NCI-H2227 (cell line): ENCODE measurements at regions not wholly inside any gene's neighbourhood (a gene's known extent, or its start where the extent isn't known, plus 50 kb on each side); places are given as distances from the start of the nearest gene placed in this dataset.

ENCODE experiments used
- DNase-seq: peaks from one replicate; lab custom pipeline; 2025; ENCODE audit not compliant: unreplicated experiment; lab: John Stamatoyannopoulos, UW

DNA sequence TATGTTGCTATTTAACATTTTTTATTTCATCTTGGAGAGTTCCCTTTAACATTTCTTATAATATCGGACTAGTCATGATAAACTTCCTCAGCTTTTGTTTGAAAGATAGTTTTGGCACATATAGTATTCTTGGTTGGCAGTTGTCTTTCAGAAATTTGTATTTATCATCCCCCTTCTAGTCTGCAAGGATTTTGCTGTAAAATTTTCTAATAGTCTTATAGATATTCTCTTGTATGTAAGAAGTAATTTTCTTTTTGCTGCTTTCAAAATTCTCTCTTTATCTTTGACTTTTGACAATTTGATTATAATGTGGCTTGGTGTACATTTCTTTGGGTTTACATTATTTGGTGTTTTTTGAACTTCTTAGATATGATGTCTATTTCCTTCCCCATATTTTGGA is 116.0 kb upstream of the AVPR1A start:
- no peak for DNase-seq

DNA sequence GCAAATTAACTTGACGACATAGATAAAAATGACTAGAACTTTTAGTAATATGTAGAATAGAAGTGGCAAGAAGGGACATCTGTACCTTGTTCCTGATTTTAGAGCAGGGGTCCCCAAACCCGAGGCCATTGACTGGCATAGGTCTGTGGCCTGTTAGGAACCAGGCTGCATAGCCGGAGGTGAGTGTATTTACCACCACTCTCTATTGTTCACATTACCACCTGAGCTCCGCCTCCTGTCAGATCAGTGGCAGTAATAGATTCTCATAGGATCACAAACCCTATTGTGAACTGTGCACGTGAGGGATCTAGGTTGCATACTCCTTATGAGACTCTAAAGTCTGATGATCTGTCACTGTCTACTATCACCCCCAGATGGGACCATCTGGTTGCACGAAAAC is 113.6 kb upstream of the AVPR1A start:
- no peak for DNase-seq

DNA sequence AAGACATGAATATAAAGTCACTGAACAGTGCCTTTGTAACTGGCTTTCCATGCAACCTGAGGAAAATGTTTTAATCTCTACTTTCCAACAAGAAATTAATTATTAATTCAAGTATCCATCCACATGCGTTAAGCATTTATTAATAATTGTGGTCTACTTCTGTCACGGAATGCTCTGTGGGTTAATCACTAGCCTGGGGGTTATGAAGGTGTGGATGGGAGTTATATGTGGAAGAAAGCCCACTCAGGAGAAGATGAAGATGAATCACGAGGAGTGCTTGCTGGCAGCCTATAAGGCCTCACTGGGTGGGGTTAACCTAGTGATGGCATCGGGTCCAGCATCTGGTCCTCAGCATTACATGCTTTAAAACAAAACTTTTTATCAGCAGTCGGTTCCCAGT is 99.5 kb upstream of the AVPR1A start:
- DNase-seq, result no peak

DNA sequence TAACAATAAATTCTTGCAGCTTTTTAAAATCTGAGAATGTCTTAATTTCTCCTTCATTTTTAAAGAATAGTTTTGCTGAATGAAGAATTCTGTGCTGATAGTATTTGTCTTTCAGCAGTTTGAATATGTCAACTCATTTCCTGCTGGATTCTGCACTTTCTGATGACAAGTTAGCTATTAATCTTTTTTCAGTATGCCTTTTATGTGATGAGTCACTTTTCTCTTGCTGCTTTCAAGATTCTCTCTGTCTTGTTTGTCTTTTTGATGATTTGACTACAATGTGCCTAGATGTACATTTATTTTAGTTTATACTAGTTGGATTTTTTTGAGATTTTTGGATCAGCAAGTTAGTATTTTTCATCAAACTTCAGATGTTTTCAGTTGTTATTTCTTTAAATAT is 87.9 kb upstream of the AVPR1A start:
- no peak for DNase-seq

DNA sequence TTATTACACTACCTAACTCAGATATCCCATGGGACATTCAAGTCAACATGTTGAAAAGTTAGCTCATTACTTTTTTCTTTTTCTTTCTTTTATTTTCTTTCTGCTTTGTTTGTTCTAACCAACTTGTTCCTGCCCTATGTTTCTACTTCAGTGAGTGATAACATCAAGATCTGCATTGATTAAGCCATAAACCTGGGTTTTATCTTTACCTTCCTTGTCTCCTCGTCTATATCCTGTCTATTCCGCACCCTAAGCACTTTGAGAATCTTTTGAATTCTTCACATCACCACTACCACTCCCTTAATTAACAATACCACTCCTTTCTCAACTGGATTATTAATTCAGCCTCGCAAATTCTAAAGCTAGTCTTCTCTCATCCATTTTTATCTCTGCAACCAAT is 81.9 kb upstream of the AVPR1A start:
- no peak for DNase-seq

DNA sequence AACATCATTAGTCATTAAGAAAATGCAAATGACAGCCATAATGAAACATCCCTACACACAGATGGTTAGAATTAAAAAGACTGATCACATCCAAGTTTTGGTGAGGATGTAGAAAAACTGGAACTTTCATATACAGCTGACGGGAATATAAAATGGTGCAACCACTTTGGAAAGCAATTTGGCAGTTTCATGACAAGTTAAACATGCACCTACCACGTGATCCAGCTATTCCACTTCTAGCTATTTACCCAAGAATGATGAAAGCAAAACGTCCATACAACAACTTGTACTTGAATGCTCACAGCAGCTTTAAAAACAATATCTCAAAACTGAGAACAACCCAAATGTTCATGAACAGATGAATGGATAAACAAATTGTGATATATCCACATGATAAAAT is 77.9 kb upstream of the AVPR1A start:
- no peak for DNase-seq

DNA sequence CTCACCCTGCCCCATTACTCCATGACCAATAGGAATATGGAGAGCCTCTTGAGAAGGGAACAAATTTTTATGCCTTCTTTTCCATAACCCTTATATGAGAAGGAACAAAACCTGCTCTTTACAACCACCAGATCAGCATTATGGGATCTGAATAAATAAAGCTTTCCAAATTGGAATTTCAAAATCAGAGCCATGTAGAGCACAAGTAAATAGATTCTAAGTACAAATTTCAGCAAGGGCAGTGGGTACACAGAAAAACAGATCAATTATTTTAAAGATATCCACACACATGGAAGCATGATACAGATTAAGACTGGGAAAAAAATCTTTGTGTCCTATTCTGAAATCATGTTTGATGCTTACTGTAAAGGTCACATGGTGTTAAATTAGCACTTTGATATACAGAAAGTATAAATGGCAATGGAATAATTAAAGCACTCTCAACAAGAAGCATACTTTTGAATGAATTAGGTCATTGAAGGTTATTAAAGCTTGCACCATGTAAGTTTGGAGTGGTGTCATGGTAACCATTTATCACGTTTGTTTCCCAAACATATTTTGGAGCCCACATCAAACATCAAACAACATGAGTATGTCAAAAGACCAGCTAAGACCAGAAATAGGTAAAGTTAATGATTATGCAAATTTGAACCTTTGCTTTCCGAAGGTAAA is 75.9 kb upstream of the AVPR1A start:
- DNase-seq, result no peak

DNA sequence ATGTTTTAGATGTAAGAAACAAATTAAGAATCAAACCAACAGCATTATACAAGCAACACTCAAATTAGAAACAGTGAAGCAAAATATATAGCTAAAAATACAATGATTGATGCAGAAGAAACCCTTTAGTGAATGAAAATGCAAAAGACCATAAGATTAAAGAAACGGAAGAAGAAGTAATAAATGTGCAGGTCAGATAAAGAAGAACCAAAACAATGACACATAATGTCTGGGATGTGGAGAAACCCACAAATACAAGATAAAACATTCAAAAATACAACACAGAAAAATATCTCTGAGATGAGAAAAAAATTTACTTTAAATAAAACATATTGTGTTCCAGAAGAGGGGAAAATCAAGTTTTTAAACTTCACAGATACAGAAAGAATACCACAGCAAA is 73.4 kb upstream of the AVPR1A start:
- no peak for DNase-seq

DNA sequence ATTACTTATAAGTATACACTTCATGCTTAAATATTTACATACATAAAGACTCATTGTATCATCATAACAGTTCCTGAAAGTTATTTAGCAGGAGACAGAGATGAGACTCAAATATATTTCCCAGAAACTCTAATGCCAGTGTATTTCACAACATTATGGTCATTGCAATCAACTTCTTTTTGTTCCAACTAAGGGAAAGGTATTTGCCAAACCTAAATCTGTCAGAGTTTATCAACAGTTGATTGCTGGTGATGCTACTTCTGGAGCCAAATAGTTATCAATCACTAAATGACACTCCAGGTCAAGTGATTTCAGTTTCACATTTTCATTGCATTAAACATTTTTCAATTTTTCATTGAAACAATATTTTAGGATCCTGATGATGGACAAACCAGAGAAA is 72.1 kb upstream of the AVPR1A start:
- no peak for DNase-seq

DNA sequence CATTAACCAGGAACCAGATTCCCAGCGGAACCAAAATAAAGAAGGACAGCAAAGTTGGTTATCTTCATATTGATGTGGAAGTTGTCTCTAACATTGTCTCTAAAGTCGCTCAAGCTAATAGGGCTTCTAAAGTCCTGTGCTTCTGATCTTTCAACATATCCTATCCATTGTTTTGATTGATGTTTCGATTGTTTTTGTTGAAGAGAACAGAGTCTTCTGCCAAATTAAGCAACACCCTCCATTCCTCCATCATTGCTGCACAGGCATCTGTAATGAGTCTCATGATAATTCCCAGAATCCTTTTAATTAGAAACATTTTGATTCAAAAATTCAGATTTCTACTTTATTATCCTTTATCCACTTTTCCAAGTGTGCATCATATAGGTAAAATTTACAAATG is 71.6 kb upstream of the AVPR1A start:
- DNase-seq, result no peak

DNA sequence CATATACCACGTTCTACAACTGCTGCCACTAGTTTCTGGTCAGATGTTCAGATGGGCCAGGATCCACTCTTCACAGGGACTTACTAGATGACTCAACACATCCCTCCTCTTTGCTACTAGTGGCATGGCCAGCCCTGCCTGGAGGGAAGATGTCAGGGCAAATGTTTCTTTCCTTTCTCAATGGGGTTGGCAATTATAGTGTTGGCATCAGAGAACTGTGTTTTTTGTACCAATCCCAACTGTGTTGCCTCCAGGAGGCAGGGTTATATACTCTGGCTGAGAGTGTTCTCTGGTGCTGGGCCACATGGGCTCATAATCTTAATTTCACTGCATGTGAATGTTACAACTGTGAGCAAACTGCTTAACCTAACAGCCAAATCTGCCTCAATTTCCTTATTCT is 69.9 kb upstream of the AVPR1A start:
- no peak for DNase-seq

DNA sequence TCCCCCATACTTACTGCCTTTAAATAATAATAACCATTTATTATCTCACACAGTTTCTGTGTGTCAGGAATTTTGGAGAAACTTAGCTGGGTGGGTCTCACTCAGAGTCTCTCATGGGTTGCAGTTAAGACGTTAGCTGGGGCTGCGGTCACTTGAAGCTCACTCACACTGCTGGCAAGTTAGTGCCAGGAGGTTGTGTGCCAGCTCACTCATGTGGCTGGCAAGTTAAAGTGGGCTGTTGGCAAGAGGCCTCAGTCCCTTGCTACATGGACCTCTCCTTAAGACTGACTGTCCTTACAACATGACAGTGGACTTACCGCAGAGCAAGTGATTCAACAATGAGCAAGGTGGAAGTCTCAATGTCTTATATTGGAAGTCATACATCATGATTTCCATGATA is 61.3 kb upstream of the AVPR1A start:
- DNase-seq, result no peak

DNA sequence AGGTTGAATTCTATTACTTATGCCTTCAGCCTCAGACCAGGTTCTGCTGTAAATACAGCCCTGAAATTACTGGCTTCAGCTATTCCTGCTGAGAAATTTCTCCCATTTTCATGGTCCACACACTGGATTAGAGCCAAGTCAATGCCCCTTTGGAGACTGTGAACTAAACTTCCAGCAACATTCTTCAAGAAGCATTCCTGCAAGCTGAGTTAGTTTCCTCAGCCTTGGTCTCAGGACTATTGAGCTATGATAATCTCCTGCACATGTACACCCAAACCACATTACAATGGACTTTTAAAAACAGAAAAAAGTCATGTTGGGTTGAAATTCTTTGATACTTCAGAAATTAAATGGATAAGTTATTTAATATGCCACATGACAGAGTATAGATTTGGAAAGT is 58.0 kb upstream of the AVPR1A start:
- no peak for DNase-seq

DNA sequence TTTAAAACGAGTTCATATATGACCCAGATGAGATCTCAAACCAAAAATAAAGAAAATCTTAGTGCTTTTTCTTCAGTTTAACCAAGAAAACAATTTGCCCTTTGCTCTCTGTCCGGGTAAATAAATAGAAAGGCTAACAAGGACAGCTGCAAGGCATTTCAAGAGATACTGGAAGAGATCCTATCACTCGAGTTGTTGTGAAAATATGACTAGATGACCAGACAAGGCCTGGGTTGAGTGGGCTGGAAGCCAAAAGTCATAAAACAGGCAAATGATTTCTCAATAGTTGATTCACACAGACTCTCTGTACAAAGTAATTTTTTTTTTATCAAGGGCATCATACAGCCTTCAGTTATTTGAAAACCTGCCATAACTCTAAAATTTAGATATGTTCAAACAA is 55.9 kb upstream of the AVPR1A start:
- no peak for DNase-seq

DNA sequence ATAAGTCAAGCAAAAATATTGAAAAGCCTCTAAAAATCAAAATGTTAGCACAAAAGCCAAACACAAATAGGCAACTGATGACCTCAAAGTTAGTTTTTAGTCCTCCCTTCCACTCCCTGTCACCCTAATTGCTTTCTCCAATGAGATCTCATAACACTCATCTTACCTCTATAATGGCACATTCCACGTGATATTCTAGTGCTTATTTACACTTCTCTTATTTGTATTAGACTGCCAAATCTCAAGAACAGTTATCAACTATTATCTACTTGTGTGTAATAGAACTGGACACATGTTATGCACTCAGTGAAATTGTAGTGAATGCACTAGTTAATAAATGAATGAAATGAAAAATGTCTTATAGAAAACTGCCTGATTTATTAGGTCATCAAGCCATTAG is 55.5 kb upstream of the AVPR1A start:
- no peak for DNase-seq
